CD1c-positive myeloid dendritic cell (primary cell): ENCODE measurements at regions not wholly inside any gene's neighbourhood (a gene's known extent, or its start where the extent isn't known, plus 50 kb on each side); places are given as distances from the start of the nearest gene placed in this dataset.
"Not testable (repeated sequence)": the region's sequence is repeated elsewhere in the genome, so short reads cannot be mapped to it uniquely, and the experiment has no call there.

Source experiments
- DNase-seq: peaks from one replicate; pipeline ENCODE4 v3.0.0-alpha.2; 2016; ENCODE audit errors: extremely low spot score

DNA sequence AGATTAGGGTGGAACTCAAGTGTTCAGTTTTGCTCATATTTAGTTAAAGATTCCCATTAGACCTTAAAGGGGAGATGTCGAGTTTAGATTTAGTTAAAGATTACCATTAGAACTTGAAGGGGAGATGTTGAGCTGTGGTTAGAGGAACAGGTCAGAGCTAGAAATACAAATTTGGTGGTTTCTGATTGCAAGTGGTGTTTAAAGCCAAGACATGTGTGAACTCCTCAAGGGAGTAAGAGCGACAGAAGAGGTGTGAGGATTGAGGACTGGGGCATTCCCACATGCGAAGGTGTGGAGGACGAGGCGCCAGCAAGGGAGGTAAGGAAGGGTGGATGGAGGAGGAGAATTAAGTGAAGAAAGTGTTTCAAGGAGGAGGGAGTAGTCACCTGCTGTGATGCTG is 168.6 kb downstream of the IER5 start:
- DNase-seq: no peak

GRCh38 chr1:181259026-181259745 is 170.7 kb downstream of the IER5 start:
- DNase-seq: no peak

GRCh38 chr1:181260271-181260670 is 171.8 kb downstream of the IER5 start:
- no peak for DNase-seq

GRCh38 chr1:181260994-181261393 is 172.5 kb downstream of the IER5 start:
- DNase-seq: no peak

GRCh38 chr1:181262069-181262468 is 173.6 kb downstream of the IER5 start:
- DNase-seq: no peak

GRCh38 chr1:181263444-181263843 is 174.9 kb downstream of the IER5 start:
- DNase-seq: no peak

GRCh38 chr1:181264821-181265220 is 176.3 kb downstream of the IER5 start:
- DNase-seq: no peak

- DNase-seq: no peak
Measured at GRCh38 chr1:181284978-181285377, 196.5 kb downstream of the IER5 start.

GRCh38 chr1:181295217-181295616 is 188.1 kb upstream of the CACNA1E start:
- DNase-seq: no peak

DNA sequence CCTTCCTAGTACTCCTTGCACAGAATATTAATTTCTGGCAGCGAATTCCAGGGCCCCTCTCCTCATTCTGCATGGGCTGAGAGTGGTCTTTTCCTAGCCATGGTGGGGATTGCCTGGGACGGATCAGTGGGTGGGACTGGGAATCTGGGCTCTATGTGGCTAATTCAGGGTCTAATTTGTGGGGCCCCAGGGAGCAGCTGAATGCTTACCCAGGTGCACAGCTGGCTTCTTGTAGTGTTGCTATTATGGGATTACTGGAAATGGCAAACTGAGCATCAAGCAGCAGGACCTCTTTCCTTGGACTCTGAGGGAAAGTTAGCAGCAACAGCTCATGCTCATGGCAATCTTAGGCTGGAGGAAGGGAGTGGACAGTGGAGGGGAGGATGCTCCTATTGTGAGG is 187.1 kb upstream of the CACNA1E start:
- DNase-seq: no peak

DNA sequence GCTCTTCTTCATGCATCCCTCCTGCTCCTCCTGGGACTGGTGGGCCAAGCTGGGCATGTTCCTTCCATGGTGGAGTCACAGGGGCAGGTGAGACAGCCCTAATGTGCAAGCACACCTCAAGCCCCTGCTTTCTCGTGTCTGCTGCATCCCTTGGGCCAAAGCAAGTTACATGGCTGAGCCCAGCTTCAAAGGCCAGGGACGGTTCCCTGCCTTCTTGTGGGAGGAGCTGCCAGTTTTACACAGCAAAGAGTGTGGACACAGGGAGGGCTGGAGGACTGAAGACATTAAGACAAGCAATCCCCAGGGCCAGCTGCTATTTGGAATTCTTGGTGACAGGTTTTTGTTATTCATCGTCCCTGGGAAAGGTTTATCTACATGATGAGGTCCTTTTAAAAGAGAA is 175.2 kb upstream of the CACNA1E start:
- no peak for DNase-seq

DNA sequence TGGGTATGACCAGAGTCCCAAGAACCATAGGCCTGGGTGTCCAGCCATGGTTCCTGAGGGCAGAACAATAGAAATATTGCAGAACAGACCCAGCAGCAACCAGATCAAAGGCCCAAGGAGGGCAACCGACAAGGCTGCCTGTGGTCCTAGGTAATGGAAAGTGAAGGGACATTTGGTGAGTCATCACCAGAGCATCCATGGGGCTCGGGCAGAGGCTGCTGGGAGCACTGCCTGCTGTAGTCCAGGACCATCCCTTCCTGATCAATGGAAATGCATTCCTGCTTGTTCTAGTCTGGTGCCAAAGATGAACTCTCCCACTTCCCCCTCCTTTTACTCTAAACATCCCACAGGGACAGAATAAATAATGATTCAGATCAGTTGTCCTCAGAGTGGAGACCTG is 172.8 kb upstream of the CACNA1E start:
- no peak for DNase-seq

GRCh38 chr1:181312946-181313345 is 170.4 kb upstream of the CACNA1E start:
- no peak for DNase-seq

DNA sequence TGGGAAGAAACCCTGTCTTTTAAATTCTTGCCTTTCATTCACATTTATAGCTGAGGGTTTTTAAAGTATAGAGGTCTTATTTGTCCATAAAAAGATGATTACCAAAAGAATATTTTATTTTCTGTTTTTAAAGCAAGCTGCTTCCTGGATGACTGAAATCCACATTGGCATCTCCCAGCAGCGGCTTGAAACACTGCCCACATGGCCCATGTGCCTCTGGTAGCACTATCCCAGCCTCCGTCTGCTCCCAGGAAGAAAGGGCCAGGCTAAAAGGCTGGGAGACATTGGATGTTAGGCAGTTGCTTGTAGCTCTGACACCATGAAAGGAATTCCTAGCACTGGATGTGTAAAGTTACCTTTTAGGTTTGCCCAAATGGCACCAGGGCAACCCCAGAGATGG is 169.9 kb upstream of the CACNA1E start:
- DNase-seq: no peak

DNA sequence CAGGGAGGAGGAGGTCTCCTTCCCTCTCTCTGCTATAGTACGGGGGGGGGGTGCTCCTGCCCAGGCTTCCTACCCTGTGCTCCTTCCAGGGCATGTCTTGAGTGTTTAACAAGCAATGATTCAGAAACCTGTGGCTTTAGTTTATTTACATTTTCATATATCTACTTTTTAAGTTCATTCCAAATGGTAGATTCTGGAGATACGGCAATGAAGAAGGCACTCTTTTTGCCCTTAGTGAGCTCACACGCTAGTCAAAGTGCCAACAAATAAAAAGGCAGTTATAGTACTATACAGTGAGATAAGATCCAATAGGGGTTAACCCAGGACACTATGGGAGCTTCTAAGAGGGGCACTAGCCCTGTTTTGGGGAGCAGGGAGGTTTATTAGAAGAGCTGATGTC is 169.3 kb upstream of the CACNA1E start:
- no peak for DNase-seq

DNA sequence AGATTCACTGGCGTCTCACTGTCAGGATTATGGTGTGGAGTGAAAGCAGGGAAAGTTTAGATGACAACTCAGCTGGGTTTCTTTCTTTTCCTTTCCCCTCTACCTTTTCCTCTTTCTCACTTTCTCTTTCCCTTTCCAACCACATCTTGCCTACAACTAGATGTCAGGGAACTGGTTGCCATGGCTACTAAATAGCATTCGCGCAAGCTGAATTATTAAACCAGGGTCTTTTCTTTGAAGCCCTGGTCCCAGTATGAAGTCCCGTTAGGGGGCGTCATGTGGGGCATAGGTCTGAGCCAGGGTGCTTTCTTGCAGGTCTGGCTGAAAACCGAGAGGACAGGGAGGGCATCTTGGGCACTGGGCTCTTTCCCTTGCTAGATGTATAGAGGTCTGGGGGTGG is 168.4 kb upstream of the CACNA1E start:
- no peak for DNase-seq

- no peak for DNase-seq
Measured at GRCh38 chr1:181317261-181317930, 165.9 kb upstream of the CACNA1E start.

- DNase-seq: no peak
Measured at GRCh38 chr1:181318022-181318857, 165.1 kb upstream of the CACNA1E start.

- no peak for DNase-seq
Measured at GRCh38 chr1:181318858-181319235, 164.5 kb upstream of the CACNA1E start.

- no peak for DNase-seq
Measured at GRCh38 chr1:181319907-181320306, 163.4 kb upstream of the CACNA1E start.

GRCh38 chr1:181324797-181325616 is 158.3 kb upstream of the CACNA1E start:
- DNase-seq: no peak

DNA sequence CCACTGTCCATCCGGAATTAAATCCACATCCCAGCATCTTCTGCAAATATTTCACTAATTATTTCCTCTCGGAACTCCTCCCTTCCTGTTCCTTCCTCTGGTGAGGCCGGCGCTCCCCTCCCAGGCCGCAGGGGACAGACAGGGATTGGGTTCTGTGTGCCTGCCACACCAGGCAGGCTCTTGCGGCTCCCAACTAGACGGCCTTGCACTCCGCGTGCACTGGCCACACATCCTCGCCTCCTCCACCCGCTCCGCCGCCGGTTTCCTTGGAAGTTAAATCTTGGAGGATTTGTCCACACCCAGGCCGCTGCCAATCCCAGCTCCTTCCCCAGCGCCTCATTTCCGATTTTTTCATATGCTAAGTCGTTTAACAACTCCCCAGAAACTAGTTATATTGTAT is 157.6 kb upstream of the CACNA1E start:
- DNase-seq: not testable (repeated sequence)
